Stimulated activated CD8-positive, alpha-beta memory T cell treated with anti-CD3 and anti-CD28 coated beads, Interleukin-4, amount 100 ng/mL, for 4 hours (primary cell): ENCODE measurements at regions not wholly inside any gene's neighbourhood (a gene's known extent, or its start where the extent isn't known, plus 50 kb on each side); places are given as distances from the start of the nearest gene placed in this dataset.

ENCODE experiments used
- DNase-seq, 2 donors: peaks; one replicate each; pipeline ENCODE4 v3.0.0-alpha.2; 2020; ENCODE audit warnings: low read depth in 2 of 2, low spot score in 1 of 2

GRCh38 chr22:27507935-27508526, 293.5 kb downstream of the MN1 start:
- no peak for DNase-seq

GRCh38 chr22:27509132-27509920, 292.2 kb downstream of the MN1 start:
- DNase-seq = no peak

- no peak for DNase-seq
These were observed 291.5 kb downstream of the MN1 start for GRCh38 chr22:27510024-27510423.

- DNase-seq = no peak
These were observed 289.2 kb downstream of the MN1 start for GRCh38 chr22:27512283-27512761.

- DNase-seq = no peak
These were observed 288.5 kb downstream of the MN1 start for GRCh38 chr22:27513021-27513420.

GRCh38 chr22:27514601-27515523, 286.7 kb downstream of the MN1 start:
- no peak for DNase-seq

- no peak for DNase-seq
These were observed 284.0 kb downstream of the MN1 start for GRCh38 chr22:27517361-27518155.

GRCh38 chr22:27518531-27519340, 282.8 kb downstream of the MN1 start:
- DNase-seq = no peak

- DNase-seq = no peak
These were observed 277.8 kb downstream of the MN1 start for GRCh38 chr22:27523711-27524110.

GRCh38 chr22:27525711-27526110, 275.8 kb downstream of the MN1 start:
- DNase-seq = no peak

- DNase-seq = no peak
These were observed 274.7 kb downstream of the MN1 start for GRCh38 chr22:27526901-27527300.

GRCh38 chr22:27531782-27532530, 269.6 kb downstream of the MN1 start:
- DNase-seq = no peak

- DNase-seq = no peak
These were observed 268.3 kb downstream of the MN1 start for GRCh38 chr22:27533105-27533745.

- DNase-seq = no peak
These were observed 266.8 kb downstream of the MN1 start for GRCh38 chr22:27534720-27535125.

- no peak for DNase-seq
These were observed 266.1 kb downstream of the MN1 start for GRCh38 chr22:27535452-27535851.

GRCh38 chr22:27537501-27537900, 264.1 kb downstream of the MN1 start:
- no peak for DNase-seq

- no peak for DNase-seq
These were observed 262.9 kb downstream of the MN1 start for GRCh38 chr22:27538666-27539065.

- no peak for DNase-seq
These were observed 261.3 kb downstream of the MN1 start for GRCh38 chr22:27540247-27540646.
